Panc1 (cell line): ENCODE measurements at regions not wholly inside any gene's neighbourhood (a gene's known extent, or its start where the extent isn't known, plus 50 kb on each side); places are given as distances from the start of the nearest gene placed in this dataset.

Experiments
- CTCF ChIP-seq: fragments of 450-650 bp; IDR thresholded peaks from 2 replicates; pipeline ENCODE4 v1.5.1; 2017; ENCODE audit warnings: mild to moderate bottlenecking
- TCF7L2 ChIP-seq: IDR thresholded peaks from 2 replicates; pipeline ENCODE4 v1.6.1; 2011; ENCODE audit warnings: mild to moderate bottlenecking, low read depth, low read length, inconsistent platforms

DNA sequence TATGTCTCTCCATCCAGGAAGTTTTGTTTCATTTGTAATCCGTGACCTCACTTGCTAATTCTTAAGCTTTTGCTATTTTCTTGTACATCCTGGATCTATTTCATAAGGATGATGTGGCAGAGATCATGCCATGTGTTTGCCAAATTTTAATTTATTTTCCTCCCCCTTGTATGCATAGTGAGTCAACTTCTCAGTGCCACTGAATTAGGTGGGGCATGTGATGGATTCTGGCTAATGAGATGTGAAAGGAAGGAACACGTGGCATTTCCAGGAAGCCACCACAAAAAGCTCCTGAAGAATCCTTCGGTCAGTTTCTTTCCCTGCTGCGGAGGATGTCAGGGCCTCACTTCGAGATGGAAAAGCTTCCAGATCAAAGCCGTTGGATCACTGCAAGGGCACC, 86.2 kb upstream of the PRL start:
- TF ChIP-seq CTCF = no peak
- no peak for TF ChIP-seq TCF7L2
